Breast epithelium (tissue), 4 donors: ENCODE measurements at regions not wholly inside any gene's neighbourhood (a gene's known extent, or its start where the extent isn't known, plus 50 kb on each side); places are given as distances from the start of the nearest gene placed in this dataset.

Experiments used
- DNase-seq, 2 donors: peaks; one replicate each; pipeline ENCODE4 v3.0.0-alpha.2; 2019; ENCODE audit warnings: low spot score in 2 of 2
- H3K27ac ChIP-seq, 2 donors: fragments of 200-600 bp; sonication (generic) in 1 of 2; one replicate each; pipeline ENCODE4 v1.5.1; 2016 to 2019; ENCODE audit warnings: mild to moderate bottlenecking in 1 of 2
- H3K27me3 ChIP-seq, 2 donors: fragments of 200-600 bp; sonication (generic) in 1 of 2; one replicate each; pipeline versions ENCODE4 v1.5.1 to v1.6.0; 2017 to 2019; ENCODE audit warnings: control low read depth in 1 of 2, mild to moderate bottlenecking in 1 of 2
- H3K36me3 ChIP-seq: fragments of 200-600 bp; one replicate; pipeline ENCODE4 v1.5.1; 2019
- H3K4me1 ChIP-seq, 2 donors: fragments of 200-600 bp; sonication (generic); one replicate each; pipeline ENCODE4 v1.5.1; 2016 to 2019; ENCODE audit warnings: control low read depth in 1 of 2
- H3K4me3 ChIP-seq, 3 donors: fragments of 200-600 bp; sonication (generic); 1 replicate in 2 of 3; 2 replicates in 1 of 3; pipeline ENCODE4 v1.5.1; 2016 to 2019; ENCODE audit warnings: mild to moderate bottlenecking in 3 of 3, moderate library complexity in 2 of 3
- H3K9me3 ChIP-seq, 2 donors: fragments of 200-600 bp; sonication (generic) in 1 of 2; one replicate each; pipeline ENCODE4 v1.5.1; 2016 to 2019; ENCODE audit warnings: control low read depth in 1 of 2
- POLR2A ChIP-seq: fragments of 450-650 bp; IDR thresholded peaks from one replicate; pipeline ENCODE4 v1.6.1; 2016; ENCODE audit warnings: antibody characterized with exemption, mild to moderate bottlenecking, moderate library complexity
- POLR2AphosphoS5 ChIP-seq, 3 donors: sonication (generic); formaldehyde crosslinking; IDR thresholded peaks; one replicate each; pipeline ENCODE4 v1.6.1; 2017; ENCODE audit warnings: antibody characterized with exemption in 3 of 3
- intact Hi-C: fragments of 100-400 bp; cut with DNase I; formaldehyde crosslinking; loops from one replicate; pipeline ENCODE4 v1.15.1; 2023; ENCODE audit warnings: low total_unique reads
- TF ChIP-seq, protein P1 (sequence below), 3 donors: fragments of 450-650 bp; IDR thresholded peaks; one replicate each; pipeline ENCODE4 v1.5.1; 2016 to 2017; ENCODE audit warnings: antibody characterized with exemption in 3 of 3, mild to moderate bottlenecking in 3 of 3, moderate library complexity in 3 of 3

DNA sequence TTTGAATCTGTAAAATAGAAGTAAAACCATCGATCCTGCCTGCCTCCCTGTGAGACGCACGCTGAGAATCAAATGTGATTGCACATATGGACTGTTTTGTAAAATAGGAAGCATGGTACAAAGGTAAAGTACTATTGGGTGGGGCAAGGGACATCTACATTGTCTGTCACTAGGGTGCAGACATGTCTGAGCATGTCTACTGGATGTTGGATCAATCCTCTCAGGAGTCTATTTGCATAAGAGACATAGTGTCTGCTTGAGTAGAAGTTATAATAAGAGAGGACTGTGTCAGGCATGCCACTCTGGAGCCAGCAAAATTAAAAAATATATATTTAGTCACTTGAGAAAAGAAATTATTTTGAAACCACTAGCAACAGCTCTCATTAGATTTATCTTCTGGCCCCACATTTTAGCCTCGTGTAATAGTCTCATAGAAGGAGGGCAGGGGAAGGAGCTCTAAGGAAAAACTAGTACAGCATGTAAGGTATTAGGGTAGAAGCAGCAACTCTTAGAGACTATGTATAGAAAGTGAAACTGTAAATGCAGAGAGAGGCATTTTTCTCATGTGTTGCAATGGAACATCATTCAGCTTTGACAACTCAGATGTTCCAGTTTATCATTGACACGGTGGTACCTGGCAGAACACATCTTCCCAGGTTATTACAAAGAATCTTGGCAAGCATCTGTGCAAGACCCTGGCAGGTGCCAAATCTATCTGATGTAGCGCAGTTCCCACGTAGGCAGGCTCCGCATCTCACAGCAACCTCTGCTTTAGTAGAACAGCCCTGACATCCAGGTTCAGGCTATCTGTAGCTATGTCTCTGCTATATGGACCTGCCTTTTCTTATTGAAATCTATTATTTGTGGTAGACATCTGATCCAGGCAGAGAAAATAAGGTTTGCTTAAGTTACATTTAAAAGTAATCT is 85.2 kb upstream of the CHL1 start:
- Histone ChIP-seq H3K27ac (no peak overlapping the region), H3K4me3 (no peak overlapping the region), H3K4me1 (no peaks in the 10 kb centered on the region), H3K27me3 (no peaks in the 10 kb centered on the region), H3K9me3 (no peaks in the 10 kb centered on the region), H3K36me3 (no peaks in the 10 kb centered on the region)
- DNase-seq: no peak
- intact Hi-C loops: no loop called here
- TF ChIP-seq POLR2A (no peak), POLR2AphosphoS5 (IDR thresholded peaks at IDR 0.05) (no peak)
- TF ChIP-seq, protein P1, sequence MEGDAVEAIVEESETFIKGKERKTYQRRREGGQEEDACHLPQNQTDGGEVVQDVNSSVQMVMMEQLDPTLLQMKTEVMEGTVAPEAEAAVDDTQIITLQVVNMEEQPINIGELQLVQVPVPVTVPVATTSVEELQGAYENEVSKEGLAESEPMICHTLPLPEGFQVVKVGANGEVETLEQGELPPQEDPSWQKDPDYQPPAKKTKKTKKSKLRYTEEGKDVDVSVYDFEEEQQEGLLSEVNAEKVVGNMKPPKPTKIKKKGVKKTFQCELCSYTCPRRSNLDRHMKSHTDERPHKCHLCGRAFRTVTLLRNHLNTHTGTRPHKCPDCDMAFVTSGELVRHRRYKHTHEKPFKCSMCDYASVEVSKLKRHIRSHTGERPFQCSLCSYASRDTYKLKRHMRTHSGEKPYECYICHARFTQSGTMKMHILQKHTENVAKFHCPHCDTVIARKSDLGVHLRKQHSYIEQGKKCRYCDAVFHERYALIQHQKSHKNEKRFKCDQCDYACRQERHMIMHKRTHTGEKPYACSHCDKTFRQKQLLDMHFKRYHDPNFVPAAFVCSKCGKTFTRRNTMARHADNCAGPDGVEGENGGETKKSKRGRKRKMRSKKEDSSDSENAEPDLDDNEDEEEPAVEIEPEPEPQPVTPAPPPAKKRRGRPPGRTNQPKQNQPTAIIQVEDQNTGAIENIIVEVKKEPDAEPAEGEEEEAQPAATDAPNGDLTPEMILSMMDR (IDR thresholded peaks at IDR 0.05): no peak

DNA sequence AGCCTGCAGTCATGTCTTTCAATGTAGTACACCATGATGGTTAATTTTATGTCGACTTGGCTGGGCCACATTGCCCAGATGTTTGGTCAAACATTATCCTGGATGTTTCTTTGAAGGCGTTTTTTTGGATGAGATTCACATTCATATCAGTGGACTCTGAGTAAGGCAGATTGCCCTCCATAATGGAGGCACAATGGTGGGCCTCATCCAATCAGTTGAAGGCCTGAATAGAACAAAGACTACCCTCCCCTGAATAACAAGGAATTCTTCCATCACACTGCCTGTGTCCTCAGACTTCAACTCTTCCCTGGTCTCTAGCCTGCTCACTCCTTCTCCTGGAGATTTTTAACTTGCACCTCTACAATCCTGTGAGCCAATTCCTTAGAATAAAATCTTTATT is 83.8 kb upstream of the CHL1 start:
- DNase-seq: no peak
- Histone ChIP-seq H3K27ac (no peak overlapping the region), H3K27me3 (no peaks in the 10 kb centered on the region), H3K4me1 (no peaks in the 10 kb centered on the region), H3K4me3 (no peak overlapping the region), H3K9me3 (no peaks in the 10 kb centered on the region), H3K36me3 (no peaks in the 10 kb centered on the region)
- intact Hi-C loops: no loop called here
- no peak for TF ChIP-seq POLR2AphosphoS5 (IDR thresholded peaks at IDR 0.05)
- TF ChIP-seq, protein P1 (IDR thresholded peaks at IDR 0.05): no peak
- TF ChIP-seq POLR2A: no peak

DNA sequence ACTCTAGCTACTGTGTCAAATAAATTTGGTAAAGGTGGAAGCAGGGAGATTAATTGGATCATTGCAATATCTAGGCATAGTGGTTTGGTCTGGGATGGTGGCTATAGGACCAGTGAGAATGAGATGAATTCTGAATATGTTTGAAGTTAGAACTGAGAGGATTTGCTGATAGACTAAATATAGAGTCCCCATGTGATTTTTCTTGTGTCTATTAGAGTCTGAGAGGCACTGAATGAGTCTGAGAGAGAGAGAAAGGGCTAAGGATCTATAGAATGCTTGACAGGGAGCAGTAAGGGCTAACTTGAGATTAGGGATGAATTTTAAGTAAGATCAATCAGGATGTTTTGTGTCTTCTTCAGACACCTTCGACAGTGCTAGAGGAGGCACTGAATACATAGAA is 77.9 kb upstream of the CHL1 start:
- H3K9me3 ChIP-seq: no peaks in the 10 kb centered on the region
- no peak for DNase-seq
- H3K27me3 ChIP-seq: no peaks in the 10 kb centered on the region
- no peak overlapping the region for H3K4me3 ChIP-seq
- H3K36me3 ChIP-seq: no peaks in the 10 kb centered on the region
- no peaks in the 10 kb centered on the region for H3K4me1 ChIP-seq
- intact Hi-C loops: no loop called here
- TF ChIP-seq, protein P1 (IDR thresholded peaks at IDR 0.05): no peak
- TF ChIP-seq POLR2AphosphoS5 (IDR thresholded peaks at IDR 0.05) (no peak), POLR2A (no peak)
- H3K27ac ChIP-seq: no peak overlapping the region

DNA sequence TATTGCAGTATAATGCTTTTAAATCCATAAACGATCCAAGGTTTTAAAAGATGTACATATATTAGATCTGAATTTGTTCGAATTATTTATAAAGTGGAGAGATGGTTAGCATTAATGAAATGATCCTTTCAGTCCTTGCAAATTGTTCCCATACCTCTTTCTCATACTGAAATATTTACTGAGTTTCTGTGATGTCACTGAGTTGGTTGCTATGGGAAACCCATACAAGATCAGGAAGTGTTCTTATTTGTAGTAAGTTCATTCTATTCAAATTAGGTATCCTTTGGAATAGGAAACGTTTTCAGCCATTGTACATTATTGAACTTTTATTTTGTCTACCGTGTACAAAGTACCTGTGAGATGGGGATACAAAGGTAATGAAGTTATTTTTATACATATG is 73.2 kb upstream of the CHL1 start:
- H3K4me1 ChIP-seq: no peaks in the 10 kb centered on the region
- no peak for DNase-seq
- no peaks in the 10 kb centered on the region for H3K9me3 ChIP-seq
- H3K27ac ChIP-seq: no peak overlapping the region
- no peaks in the 10 kb centered on the region for H3K27me3 ChIP-seq
- no peak overlapping the region for H3K4me3 ChIP-seq
- intact Hi-C loops: no loop called here
- TF ChIP-seq POLR2AphosphoS5 (IDR thresholded peaks at IDR 0.05) (no peak), POLR2A (no peak)
- TF ChIP-seq, protein P1 (IDR thresholded peaks at IDR 0.05): no peak
- H3K36me3 ChIP-seq: no peaks in the 10 kb centered on the region

DNA sequence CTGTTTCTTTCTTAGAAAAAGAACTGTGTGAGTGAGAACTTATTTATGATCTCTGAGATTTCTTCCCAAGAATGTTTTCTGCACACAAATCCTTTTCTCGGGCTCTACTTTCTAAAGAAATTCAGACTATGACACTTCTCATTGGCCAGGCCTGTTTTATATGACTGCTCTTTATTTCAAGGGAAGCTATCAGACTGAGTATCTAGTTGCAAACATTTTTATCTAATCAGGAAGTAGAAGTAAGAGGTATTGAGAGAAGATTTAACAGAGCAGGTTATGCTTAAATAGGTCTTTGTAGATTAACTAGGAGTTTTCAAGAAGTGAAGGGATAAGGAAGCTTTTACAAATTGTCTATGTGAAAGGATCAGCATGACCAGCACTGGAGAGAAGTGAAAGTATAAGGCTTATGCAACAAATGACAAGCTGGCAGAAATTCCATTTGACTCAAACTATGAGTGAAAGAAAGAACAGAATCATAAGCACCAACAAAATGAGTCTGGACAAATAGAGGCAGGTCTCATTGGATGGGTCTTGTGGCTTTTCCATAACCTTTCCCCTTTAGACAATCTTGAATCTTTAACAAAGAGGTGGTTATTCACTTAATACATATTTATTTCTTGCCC is 71.9 kb upstream of the CHL1 start:
- H3K27me3 ChIP-seq: no peaks in the 10 kb centered on the region

More for the DNA sequence above, 71.9 kb upstream of the CHL1 start:
- Histone ChIP-seq H3K9me3 (no peaks in the 10 kb centered on the region), H3K4me1 (no peaks in the 10 kb centered on the region), H3K27ac (no peak overlapping the region), H3K36me3 (no peaks in the 10 kb centered on the region), H3K4me3 (no peak overlapping the region)
- no peak for DNase-seq
- TF ChIP-seq POLR2A: no peak
- TF ChIP-seq, protein P1 (IDR thresholded peaks at IDR 0.05): no peak
- TF ChIP-seq POLR2AphosphoS5 (IDR thresholded peaks at IDR 0.05): no peak
- intact Hi-C loops: no loop called here
